ENCODE measurements at regions not wholly inside any gene's neighbourhood (a gene's known extent, or its start where the extent isn't known, plus 50 kb on each side); places are given as distances from the start of the nearest gene placed in this dataset.
"Not testable (repeated sequence)": the region's sequence is repeated elsewhere in the genome, so short reads cannot be mapped to it uniquely, and the experiment has no call there.

DNA sequence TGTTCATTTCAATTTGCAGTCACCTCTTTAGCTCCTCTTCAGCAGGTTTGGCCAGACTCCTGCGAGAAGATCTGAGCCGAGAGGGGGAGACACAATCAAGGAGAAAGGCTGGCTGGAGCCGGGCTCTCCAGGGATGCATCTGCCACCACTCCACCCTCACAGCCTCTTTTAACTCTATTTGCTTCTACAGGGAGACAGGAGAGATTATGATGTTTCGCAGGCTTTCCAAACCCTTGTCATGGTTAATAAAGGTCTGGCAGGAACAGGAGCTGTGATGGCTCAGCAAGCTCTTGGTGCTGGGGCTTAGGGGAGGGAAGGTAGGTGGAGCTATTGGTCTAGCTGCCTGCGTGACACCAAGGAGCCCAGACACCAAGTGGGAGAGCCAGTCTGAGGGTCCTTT is 448.1 kb upstream of the PODXL start:
- no peak for DNase-seq (ENCODE audit: low spot score)
- TF ChIP-seq, protein P1, sequence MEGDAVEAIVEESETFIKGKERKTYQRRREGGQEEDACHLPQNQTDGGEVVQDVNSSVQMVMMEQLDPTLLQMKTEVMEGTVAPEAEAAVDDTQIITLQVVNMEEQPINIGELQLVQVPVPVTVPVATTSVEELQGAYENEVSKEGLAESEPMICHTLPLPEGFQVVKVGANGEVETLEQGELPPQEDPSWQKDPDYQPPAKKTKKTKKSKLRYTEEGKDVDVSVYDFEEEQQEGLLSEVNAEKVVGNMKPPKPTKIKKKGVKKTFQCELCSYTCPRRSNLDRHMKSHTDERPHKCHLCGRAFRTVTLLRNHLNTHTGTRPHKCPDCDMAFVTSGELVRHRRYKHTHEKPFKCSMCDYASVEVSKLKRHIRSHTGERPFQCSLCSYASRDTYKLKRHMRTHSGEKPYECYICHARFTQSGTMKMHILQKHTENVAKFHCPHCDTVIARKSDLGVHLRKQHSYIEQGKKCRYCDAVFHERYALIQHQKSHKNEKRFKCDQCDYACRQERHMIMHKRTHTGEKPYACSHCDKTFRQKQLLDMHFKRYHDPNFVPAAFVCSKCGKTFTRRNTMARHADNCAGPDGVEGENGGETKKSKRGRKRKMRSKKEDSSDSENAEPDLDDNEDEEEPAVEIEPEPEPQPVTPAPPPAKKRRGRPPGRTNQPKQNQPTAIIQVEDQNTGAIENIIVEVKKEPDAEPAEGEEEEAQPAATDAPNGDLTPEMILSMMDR (IDR thresholded peaks at IDR 0.05; ENCODE audit: extremely low read depth, missing control alignments): no peak

DNA sequence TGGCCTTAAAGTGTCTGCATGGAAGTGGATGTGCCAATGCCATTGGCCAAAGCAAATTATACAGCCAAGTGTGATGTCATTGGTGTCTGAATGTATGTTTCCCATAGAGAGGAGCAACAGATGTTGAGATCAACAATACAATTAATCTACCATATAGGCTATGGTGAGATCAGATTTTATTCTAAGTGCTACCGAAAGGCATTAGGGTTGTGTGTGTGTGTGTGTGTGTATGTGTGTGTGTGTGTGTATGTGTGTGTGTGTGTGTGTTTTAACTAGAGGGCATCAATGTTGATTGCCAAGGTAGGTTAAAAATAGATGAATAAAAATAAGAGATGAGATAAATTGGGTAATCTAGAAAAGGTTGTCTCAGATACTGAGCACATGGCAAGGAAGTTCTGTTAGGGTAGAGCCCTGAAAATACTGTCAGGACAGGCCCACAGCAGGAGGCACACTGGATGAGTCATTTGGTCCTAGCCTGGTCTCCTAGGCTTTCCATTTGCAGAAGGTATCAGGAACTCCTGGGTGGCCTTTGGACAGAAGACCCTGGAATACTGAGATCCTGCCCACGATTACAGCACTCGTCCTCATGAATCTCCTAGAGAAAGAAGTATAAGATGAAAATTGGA is 446.0 kb upstream of the PODXL start:
- TF ChIP-seq, protein P1 (IDR thresholded peaks at IDR 0.05; ENCODE audit: extremely low read depth, missing control alignments): no peak
- DNase-seq (ENCODE audit: low spot score): no peak

- no peak for DNase-seq (ENCODE audit: low spot score)
- TF ChIP-seq, protein P1 (IDR thresholded peaks at IDR 0.05; ENCODE audit: extremely low read depth, missing control alignments): no peak
Measured at GRCh38 chr7:132001146-132001545, 444.7 kb upstream of the PODXL start.

GRCh38 chr7:131999193-131999592 is 442.8 kb upstream of the PODXL start:
- TF ChIP-seq, protein P1 (IDR thresholded peaks at IDR 0.05; ENCODE audit: extremely low read depth, missing control alignments): no peak

GRCh38 chr7:131995324-131995723 is 438.9 kb upstream of the PODXL start:
- TF ChIP-seq, protein P1 (IDR thresholded peaks at IDR 0.05; ENCODE audit: extremely low read depth, missing control alignments): no peak
- no peak for DNase-seq (ENCODE audit: low spot score)

More at GRCh38 chr7:131999193-131999592, 442.8 kb upstream of the PODXL start:
- DNase-seq (ENCODE audit: low spot score): no peak

DNA sequence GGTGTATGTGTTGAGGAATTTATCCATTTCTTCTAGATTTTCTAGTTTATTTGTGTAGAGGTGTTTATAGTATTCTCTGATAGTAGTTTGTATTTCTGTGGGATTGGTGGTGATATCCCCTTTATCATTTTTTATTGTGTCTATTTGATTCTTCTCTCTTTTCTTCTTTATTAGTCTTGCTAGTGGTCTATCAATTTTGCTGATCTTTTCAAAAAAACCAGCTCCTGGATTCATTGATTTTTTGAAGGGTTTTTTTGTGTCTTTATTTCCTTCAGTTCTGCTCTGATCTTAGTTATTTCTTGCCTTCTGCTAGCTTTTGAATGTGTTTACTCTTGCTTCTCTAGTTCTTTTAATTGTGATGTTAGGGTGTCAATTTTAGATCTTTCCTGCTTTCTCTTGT is 424.6 kb upstream of the PODXL start:
- not testable (repeated sequence) for DNase-seq (ENCODE audit: low spot score)

GRCh38 chr7:131978118-131978517 is 421.7 kb upstream of the PODXL start:
- DNase-seq (ENCODE audit: low spot score): not testable (repeated sequence)

DNA sequence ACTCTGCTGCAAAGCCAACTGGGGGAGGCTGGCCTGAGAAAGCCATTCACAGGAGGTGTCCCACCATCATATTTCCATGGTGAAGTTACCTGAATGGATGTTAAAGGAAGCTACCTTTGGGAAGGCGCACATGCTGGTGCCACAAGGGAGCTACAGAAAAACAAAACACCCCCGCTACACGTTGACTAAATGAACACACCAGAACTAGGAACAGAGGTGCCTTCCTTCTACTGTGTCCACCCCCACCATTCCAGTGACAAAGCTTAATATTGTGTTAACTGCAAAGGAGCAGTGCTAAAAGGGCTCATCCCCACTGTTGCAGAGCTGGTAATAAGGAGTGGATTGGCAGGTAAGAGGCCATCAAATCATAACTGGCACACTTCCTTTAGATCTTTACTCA is 420.0 kb upstream of the PODXL start:
- TF ChIP-seq, protein P1 (IDR thresholded peaks at IDR 0.05; ENCODE audit: extremely low read depth, missing control alignments): no peak
- no peak for DNase-seq (ENCODE audit: low spot score)
